SK-N-SH treated with all-trans-retinoic acid at 6 μM for 48 hours (cell line): ENCODE measurements at regions not wholly inside any gene's neighbourhood (a gene's known extent, or its start where the extent isn't known, plus 50 kb on each side); places are given as distances from the start of the nearest gene placed in this dataset.

ENCODE experiments used
- PATZ1 ChIP-seq: fragments of 250-450 bp; sonication (Bioruptor Pico); IDR thresholded peaks from 2 replicates; pipeline ENCODE4 v1.8.0; 2020; ENCODE audit warnings: mild to moderate bottlenecking, moderate library complexity, borderline replicate concordance
- POU6F1 ChIP-seq: fragments of 250-450 bp; sonication (Bioruptor Pico); IDR thresholded peaks from 2 replicates; pipeline ENCODE4 v1.8.0; 2021; ENCODE audit warnings: low read depth, mild to moderate bottlenecking, moderate library complexity, borderline replicate concordance
- ZFP30 ChIP-seq: fragments of 450-650 bp; formaldehyde crosslinking; IDR thresholded peaks from 2 replicates; pipeline ENCODE4 v1.5.0; 2022; ENCODE audit warnings: mild to moderate bottlenecking, moderate library complexity
- ZNF565 ChIP-seq: fragments of 450-650 bp; formaldehyde crosslinking; conservative IDR thresholded peaks from 2 replicates; pipeline ENCODE4 v1.5.0; 2020; ENCODE audit warnings: low read depth, mild to moderate bottlenecking, moderate library complexity

- no peak for TF ChIP-seq PATZ1 (CRISPR knock-in tag)
- no peak for TF ChIP-seq ZFP30 (CRISPR knock-in tag)
- no peak for TF ChIP-seq POU6F1 (CRISPR knock-in tag)
- TF ChIP-seq ZNF565 (CRISPR knock-in tag): no peak
Measured at GRCh38 chr5:5602554-5602953, 180.1 kb downstream of the ICE1 start.
